ENCODE measurements at regions not wholly inside any gene's neighbourhood (a gene's known extent, or its start where the extent isn't known, plus 50 kb on each side); places are given as distances from the start of the nearest gene placed in this dataset.

GRCh38 chr6:23394681-23395080, 731.3 kb upstream of the NRSN1 start:
- no peak overlapping the region for H3K4me3 ChIP-seq (ENCODE audit: low read length)
- H3K4me1 ChIP-seq (ENCODE audit: control insufficient read depth, low read length) = no peaks in the 10 kb centered on the region
- TF ChIP-seq CTCF (IDR thresholded peaks at IDR 0.05; ENCODE audit: low read depth, low read length, poor library complexity, severe bottlenecking) (no peak), EZH2phosphoT487 (IDR thresholded peaks at IDR 0.05; ENCODE audit: borderline replicate concordance, low read length) (no peak)
- H3K9me3 ChIP-seq (ENCODE audit: control insufficient read depth, insufficient read depth, low read length) = no peaks in the 10 kb centered on the region
- H3F3A ChIP-seq (ENCODE audit: control insufficient read depth, insufficient read depth) = no peaks in the 10 kb centered on the region
- no peaks in the 10 kb centered on the region for H3K27me3 ChIP-seq (ENCODE audit: control insufficient read depth, low read length)
- H3K27ac ChIP-seq (ENCODE audit: low read depth, low read length) = no peak overlapping the region
- H3K79me2 ChIP-seq (ENCODE audit: control insufficient read depth, low read length) = no peaks in the 10 kb centered on the region
- no peak overlapping the region for H3K4me2 ChIP-seq (ENCODE audit: low read length)
- no peaks in the 10 kb centered on the region for H4K20me1 ChIP-seq (ENCODE audit: control insufficient read depth, insufficient read depth, low read depth, low read length)
- H3K9me2 ChIP-seq (replicated peaks; ENCODE audit: control insufficient read depth, low read length) = no peaks in the 10 kb centered on the region
- no peaks in the 10 kb centered on the region for H3K36me3 ChIP-seq (ENCODE audit: control insufficient read depth, low read length)

GRCh38 chr6:23395381-23395780, 730.6 kb upstream of the NRSN1 start:
- no peaks in the 10 kb centered on the region for H3K4me1 ChIP-seq (ENCODE audit: control insufficient read depth, low read length)
- no peaks in the 10 kb centered on the region for H3K36me3 ChIP-seq (ENCODE audit: control insufficient read depth, low read length)
- no peaks in the 10 kb centered on the region for H3F3A ChIP-seq (ENCODE audit: control insufficient read depth, insufficient read depth)
- H3K27ac ChIP-seq (ENCODE audit: low read depth, low read length) = no peak overlapping the region
- H3K79me2 ChIP-seq (ENCODE audit: control insufficient read depth, low read length) = no peaks in the 10 kb centered on the region
- 0 out of 2 replicates have a peak, but pooled peaks cover 3% of the 10 kb centered on the region for H3K9me3 ChIP-seq (ENCODE audit: control insufficient read depth, insufficient read depth, low read length)
- no peaks in the 10 kb centered on the region for H3K27me3 ChIP-seq (ENCODE audit: control insufficient read depth, low read length)
- no peak for TF ChIP-seq CTCF (IDR thresholded peaks at IDR 0.05; ENCODE audit: low read depth, low read length, poor library complexity, severe bottlenecking)
- no peak for TF ChIP-seq EZH2phosphoT487 (IDR thresholded peaks at IDR 0.05; ENCODE audit: borderline replicate concordance, low read length)
- no peak overlapping the region for H3K4me3 ChIP-seq (ENCODE audit: low read length)
- H3K4me2 ChIP-seq (ENCODE audit: low read length) = no peak overlapping the region
- no peaks in the 10 kb centered on the region for H4K20me1 ChIP-seq (ENCODE audit: control insufficient read depth, insufficient read depth, low read depth, low read length)
- no peaks in the 10 kb centered on the region for H3K9me2 ChIP-seq (replicated peaks; ENCODE audit: control insufficient read depth, low read length)

GRCh38 chr6:23396949-23397348, 729.1 kb upstream of the NRSN1 start:
- TF ChIP-seq CTCF (IDR thresholded peaks at IDR 0.05; ENCODE audit: low read depth, low read length, poor library complexity, severe bottlenecking) (no peak), EZH2phosphoT487 (IDR thresholded peaks at IDR 0.05; ENCODE audit: borderline replicate concordance, low read length) (no peak)
- Histone ChIP-seq H3K27ac (ENCODE audit: low read depth, low read length) (no peak overlapping the region), H3K79me2 (ENCODE audit: control insufficient read depth, low read length) (no peaks in the 10 kb centered on the region), H3K9me3 (ENCODE audit: control insufficient read depth, insufficient read depth, low read length) (0 out of 2 replicates have a peak, but pooled peaks cover 3% of the 10 kb centered on the region), H4K20me1 (ENCODE audit: control insufficient read depth, insufficient read depth, low read depth, low read length) (no peaks in the 10 kb centered on the region), H3K4me3 (ENCODE audit: low read length) (no peak overlapping the region), H3K36me3 (ENCODE audit: control insufficient read depth, low read length) (no peaks in the 10 kb centered on the region), H3K4me2 (ENCODE audit: low read length) (no peak overlapping the region), H3K27me3 (ENCODE audit: control insufficient read depth, low read length) (no peaks in the 10 kb centered on the region), H3K9me2 (replicated peaks; ENCODE audit: control insufficient read depth, low read length) (no peaks in the 10 kb centered on the region), H3F3A (ENCODE audit: control insufficient read depth, insufficient read depth) (no peaks in the 10 kb centered on the region), H3K4me1 (ENCODE audit: control insufficient read depth, low read length) (no peaks in the 10 kb centered on the region)

Data from DOHH2 (cell line).